Mucosa of rectum (tissue), 2 donors: ENCODE measurements at regions not wholly inside any gene's neighbourhood (a gene's known extent, or its start where the extent isn't known, plus 50 kb on each side); places are given as distances from the start of the nearest gene placed in this dataset.

Experiments used
- H3K27ac ChIP-seq, 2 donors: one replicate each; pipeline ENCODE4 v1.7.0; 2013; ENCODE audit warnings: inconsistent platforms in 2 of 2, low read depth in 2 of 2, low read length in 2 of 2
- H3K27me3 ChIP-seq, 2 donors: one replicate each; pipeline ENCODE4 v1.7.0; 2013; ENCODE audit warnings: low read length in 2 of 2; ENCODE audit not compliant: control insufficient read depth in 2 of 2, insufficient read depth in 2 of 2
- H3K36me3 ChIP-seq, 2 donors: one replicate each; pipeline ENCODE4 v1.7.0; 2013; ENCODE audit warnings: low read length in 2 of 2; ENCODE audit not compliant: control insufficient read depth in 2 of 2, insufficient read depth in 2 of 2
- H3K4me1 ChIP-seq, 2 donors: one replicate each; pipeline ENCODE4 v1.7.0; 2013; ENCODE audit warnings: low read length in 2 of 2, mild to moderate bottlenecking in 1 of 2; ENCODE audit not compliant: control insufficient read depth in 2 of 2, insufficient read depth in 2 of 2
- H3K4me3 ChIP-seq, 2 donors: one replicate each; pipeline ENCODE4 v1.7.0; 2013; ENCODE audit warnings: low read length in 2 of 2
- H3K9ac ChIP-seq, 2 donors: one replicate each; pipeline ENCODE4 v1.7.0; 2013; ENCODE audit warnings: low read length in 2 of 2, low read depth in 1 of 2, mild to moderate bottlenecking in 1 of 2
- H3K9me3 ChIP-seq, 2 donors: one replicate each; pipeline ENCODE4 v1.7.0; 2013; ENCODE audit warnings: low read length in 2 of 2; ENCODE audit not compliant: control insufficient read depth in 2 of 2
- donor health status: healthy.
- donor health status: Normal muscosa, but diverticular disease.

DNA sequence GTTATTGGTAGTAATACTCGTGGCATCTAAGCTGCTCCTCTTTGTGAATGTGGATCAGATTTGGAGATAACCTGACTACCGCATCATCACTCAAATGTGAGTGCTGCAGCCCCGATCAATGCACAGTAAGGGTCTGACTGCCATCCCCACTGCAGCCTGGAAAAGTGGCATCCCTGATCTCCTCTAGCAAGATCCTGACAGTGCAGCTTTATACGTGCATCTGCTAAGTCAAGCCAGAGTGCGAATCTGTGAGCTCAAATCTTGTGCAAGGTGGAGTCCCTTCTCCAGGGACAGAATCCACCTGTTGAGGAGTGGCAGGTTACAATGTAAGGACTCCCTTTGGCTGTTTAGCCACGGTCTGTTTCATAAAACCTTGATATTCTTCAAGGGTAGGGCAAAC lies 215.0 kb upstream of the EXOC2 start:
- Histone ChIP-seq H3K27ac (no peak overlapping the region), H3K36me3 (no peaks in the 10 kb centered on the region), H3K4me1 (no peaks in the 10 kb centered on the region), H3K4me3 (no peak overlapping the region), H3K9me3 (no peaks in the 10 kb centered on the region), H3K9ac (no peak overlapping the region), H3K27me3 (no peaks in the 10 kb centered on the region)

DNA sequence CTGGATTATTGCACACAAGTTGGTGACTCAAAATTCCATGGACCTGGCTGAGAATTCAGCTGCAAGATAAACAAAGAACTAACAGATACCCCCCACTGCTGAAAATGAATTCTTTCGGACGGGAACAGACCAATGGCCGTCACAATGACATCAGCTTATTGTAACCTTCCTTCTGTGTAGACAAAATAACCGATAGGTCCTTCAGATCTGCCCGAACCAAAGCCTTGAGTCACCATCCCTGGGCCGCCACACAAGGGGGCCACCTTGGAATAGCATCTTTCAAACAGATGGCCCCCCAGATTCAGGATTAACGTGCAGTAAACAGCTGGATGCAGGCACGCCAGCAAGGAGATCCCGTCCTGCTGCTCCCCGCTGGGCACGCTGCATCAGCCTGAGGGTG lies 214.0 kb upstream of the EXOC2 start:
- Histone ChIP-seq H3K27ac (no peak overlapping the region), H3K9me3 (no peaks in the 10 kb centered on the region), H3K4me3 (no peak overlapping the region), H3K27me3 (no peaks in the 10 kb centered on the region), H3K9ac (no peak overlapping the region), H3K36me3 (no peaks in the 10 kb centered on the region), H3K4me1 (no peaks in the 10 kb centered on the region)

DNA sequence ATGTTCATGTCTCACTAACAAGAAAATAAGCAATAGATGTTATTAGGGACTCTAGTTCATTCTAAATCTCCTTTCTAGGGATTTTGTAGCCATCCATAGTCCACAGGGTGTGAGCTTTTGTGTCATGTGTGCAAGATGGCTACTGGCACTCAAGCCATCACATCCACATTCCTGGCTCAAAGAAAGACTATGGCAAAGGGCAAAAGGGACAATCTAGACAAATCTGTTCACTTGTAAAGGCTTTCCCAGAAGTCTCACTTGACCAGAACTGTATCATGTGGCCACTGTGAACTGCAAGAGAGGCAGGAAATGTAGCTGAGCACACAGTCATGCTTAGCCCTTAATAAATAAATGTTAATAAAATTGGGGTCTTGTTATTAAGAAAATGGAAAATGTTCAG lies 212.6 kb upstream of the EXOC2 start:
- no peaks in the 10 kb centered on the region for H3K9me3 ChIP-seq

DNA sequence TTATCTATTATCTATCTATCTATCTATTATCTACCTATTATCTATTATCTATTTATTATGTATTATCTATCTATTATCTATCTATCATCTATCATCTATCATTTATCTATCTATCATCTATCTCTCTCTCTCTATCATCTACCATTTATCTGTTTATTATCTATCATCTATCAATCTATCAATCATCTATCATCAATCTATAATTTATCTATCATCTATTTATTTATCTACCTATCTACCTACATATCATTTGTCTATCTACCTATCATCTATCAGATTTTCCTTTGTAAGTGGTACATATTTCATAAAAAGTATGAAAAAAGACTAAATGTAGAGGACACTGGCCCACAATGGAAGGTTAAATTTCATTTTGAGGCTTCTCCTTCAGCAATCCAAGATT lies 212.1 kb upstream of the EXOC2 start:
- Histone ChIP-seq H3K9me3 (no peaks in the 10 kb centered on the region), H3K36me3 (no peaks in the 10 kb centered on the region), H3K4me1 (peaks cover 0 to 5% of the 10 kb centered on the region in 2 donors)

More for the DNA sequence above, 212.6 kb upstream of the EXOC2 start:
- H3K4me1 ChIP-seq, result peaks cover 0 to 5% of the 10 kb centered on the region in 2 donors
- H3K4me3 ChIP-seq, result no peak overlapping the region
- H3K9ac ChIP-seq, result no peak overlapping the region
- no peaks in the 10 kb centered on the region for H3K36me3 ChIP-seq
- H3K27ac ChIP-seq, result no peak overlapping the region
- H3K27me3 ChIP-seq, result peaks cover 0 to 3% of the 10 kb centered on the region in 2 donors

DNA sequence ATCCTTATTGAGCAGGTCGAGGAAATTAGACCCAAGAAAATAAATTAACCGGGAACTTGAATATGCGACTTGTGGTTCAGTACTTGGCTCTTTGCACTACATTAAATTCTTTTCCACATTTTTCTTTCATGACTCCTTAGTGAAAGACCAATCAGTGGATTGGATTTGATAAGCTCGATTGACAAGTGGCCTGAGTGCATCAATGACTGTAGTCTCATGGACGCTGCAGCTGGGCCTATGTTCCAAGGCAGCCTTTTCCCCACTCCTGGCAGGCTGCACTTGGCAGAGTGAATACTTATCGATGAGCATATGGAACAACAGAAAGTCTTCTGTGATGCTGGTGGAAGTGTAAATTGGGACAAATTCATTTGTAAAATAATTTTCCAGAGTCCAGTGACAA lies 210.8 kb upstream of the EXOC2 start:
- no peaks in the 10 kb centered on the region for H3K9me3 ChIP-seq
- H3K9ac ChIP-seq, result no peak overlapping the region
- peaks cover 0 to 5% of the 10 kb centered on the region in 2 donors for H3K4me1 ChIP-seq
- no peak overlapping the region for H3K27ac ChIP-seq
- peaks cover 0 to 3% of the 10 kb centered on the region in 2 donors for H3K27me3 ChIP-seq
- no peaks in the 10 kb centered on the region for H3K36me3 ChIP-seq
- no peak overlapping the region for H3K4me3 ChIP-seq

More for the DNA sequence above, 212.1 kb upstream of the EXOC2 start:
- H3K27me3 ChIP-seq, result peaks cover 0 to 3% of the 10 kb centered on the region in 2 donors
- no peak overlapping the region for H3K4me3 ChIP-seq
- no peak overlapping the region for H3K9ac ChIP-seq
- no peak overlapping the region for H3K27ac ChIP-seq

DNA sequence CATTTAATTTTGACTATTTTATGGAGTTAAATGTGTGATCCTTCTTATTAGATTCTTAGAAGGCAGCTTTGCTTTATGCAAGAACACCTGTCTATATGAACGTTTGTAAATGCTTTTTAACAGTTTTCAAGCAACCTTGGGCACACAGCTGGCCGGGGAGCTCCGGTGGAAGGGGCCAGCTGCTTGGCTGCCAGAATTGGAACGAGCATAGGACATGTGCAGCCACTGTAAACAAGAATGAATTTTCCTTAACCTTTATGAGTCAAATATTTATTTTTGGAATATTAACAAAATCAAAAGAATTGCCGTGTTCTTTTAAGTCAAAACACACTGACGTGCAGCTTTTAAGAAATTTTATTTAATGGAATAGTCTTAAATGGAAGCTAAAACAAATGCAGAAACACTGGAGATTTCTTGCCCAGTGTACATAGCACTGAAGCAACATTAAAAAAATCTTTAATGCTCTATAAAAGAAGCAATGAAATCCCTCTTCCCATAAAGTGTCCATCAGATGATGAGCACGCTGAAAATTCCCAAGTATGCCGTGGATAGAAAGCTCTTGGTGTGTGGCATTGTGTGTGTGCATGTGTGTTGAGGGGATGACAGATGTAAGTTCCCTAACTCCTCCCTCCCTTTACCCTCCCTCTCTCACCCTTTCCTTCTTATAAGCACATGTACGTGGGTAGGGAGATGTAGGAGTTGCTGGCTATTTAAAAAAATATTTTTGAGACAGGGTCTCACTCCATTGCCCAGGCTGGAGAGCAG lies 208.9 kb upstream of the EXOC2 start:
- Histone ChIP-seq H3K4me3 (no peak overlapping the region), H3K27ac (no peak overlapping the region), H3K36me3 (no peaks in the 10 kb centered on the region)

DNA sequence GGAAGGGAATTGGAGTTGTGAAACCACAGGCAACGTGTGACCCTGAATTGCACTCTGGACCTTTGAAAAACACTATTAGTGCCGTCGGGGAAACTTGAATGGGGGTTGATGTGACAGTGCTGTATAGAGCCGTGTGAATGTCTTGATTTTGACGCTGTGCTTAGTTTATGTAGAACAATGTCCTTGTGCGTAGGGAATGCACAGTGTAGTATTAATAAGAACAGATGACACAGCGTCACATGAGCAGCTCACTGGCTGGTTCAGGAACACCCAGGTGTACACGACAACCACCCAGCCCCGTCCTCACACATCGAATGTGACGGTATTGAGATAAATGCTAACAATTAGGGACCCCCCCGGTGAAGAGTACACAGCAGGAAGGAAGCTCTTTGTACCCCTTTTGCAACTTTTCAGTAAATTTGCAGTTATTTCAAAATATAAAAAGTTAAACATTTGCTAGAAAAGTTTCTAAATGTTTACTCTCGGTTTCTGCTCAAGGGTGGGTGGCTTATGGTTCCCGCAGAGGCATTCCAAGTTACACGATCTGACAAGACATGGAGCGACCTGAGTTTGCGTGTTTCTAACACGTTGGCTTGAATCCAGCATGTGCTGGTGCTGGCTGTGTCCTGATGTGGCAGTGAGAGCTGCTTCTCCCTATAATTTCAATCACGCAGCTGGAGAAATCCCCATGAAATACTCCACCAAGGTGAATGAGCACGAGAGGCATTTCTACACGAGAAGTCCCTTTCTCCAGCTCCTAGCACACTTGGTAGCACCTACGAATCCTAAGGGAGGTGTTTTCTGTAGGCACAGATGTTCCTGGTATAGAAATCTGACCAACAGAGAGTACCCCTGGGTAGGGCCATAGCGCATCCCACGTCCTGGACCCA lies 208.0 kb upstream of the EXOC2 start:
- no peaks in the 10 kb centered on the region for H3K9me3 ChIP-seq
- H3K4me3 ChIP-seq, result no peak overlapping the region
- peaks cover 0 to 5% of the 10 kb centered on the region in 2 donors for H3K4me1 ChIP-seq
- no peaks in the 10 kb centered on the region for H3K36me3 ChIP-seq
- H3K27ac ChIP-seq, result no peak overlapping the region
- no peak overlapping the region for H3K9ac ChIP-seq
- H3K27me3 ChIP-seq, result peaks cover 0 to 3% of the 10 kb centered on the region in 2 donors

More for the DNA sequence above, 208.9 kb upstream of the EXOC2 start:
- peaks cover 0 to 5% of the 10 kb centered on the region in 2 donors for H3K4me1 ChIP-seq
- H3K27me3 ChIP-seq, result peaks cover 0 to 3% of the 10 kb centered on the region in 2 donors
- H3K9ac ChIP-seq, result no peak overlapping the region
- no peaks in the 10 kb centered on the region for H3K9me3 ChIP-seq

DNA sequence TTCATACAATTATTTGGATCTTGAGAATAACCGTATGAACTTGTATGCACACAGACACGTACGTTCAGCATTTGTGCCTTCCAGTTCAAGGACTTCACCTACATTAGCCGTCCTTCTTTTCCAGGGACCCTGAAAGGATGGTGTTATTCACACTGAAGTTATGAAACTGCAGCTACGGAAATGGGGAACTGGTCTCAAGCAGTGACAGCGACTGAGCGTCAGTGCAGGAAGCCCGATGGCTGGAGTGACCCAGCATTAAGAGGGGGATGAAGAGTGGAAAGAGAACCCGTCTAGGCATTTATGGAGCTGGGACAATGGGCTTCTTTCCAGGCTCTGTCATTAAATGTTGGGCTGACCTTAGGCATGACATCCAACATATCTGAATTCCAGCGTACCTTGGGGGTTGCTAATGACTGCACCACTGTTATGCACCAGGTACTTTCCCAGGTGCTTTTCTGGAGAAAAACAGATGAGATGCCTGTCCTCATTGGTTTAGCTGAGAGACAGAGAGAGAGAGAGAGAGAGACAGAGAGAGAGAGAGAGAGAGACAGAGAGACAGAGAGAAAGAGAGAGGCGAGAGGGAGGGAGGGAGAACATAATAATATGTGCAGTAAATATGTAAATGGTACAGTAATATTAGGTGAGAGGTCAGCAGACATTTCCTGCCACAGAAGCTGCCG lies 204.7 kb upstream of the EXOC2 start:
- H3K36me3 ChIP-seq, result no peaks in the 10 kb centered on the region
- H3K4me3 ChIP-seq, result no peak overlapping the region
- H3K9ac ChIP-seq, result no peak overlapping the region
- peaks cover 0 to 3% of the 10 kb centered on the region in 2 donors for H3K27me3 ChIP-seq
- no peak overlapping the region for H3K27ac ChIP-seq
- peaks cover 0 to 5% of the 10 kb centered on the region in 2 donors for H3K4me1 ChIP-seq
- H3K9me3 ChIP-seq, result no peaks in the 10 kb centered on the region

DNA sequence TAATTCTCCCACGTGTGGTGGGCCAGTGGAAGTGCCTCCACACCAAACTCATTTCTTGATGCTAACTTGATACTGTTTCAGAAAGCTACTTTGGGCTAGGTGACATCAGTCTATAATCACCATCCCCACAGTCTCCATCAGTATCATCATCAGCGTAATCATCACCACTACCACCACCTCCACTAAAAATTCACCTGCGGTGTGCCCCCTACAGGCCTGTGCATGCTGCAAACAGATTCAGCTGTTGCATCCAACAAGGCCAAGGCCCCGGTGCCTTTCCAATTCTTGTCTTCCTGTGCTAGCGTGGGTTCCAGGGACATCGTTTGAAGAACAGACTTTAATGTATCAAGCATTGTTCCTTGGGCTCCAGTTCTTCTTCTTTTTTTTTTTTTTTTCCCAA lies 201.3 kb upstream of the EXOC2 start:
- no peaks in the 10 kb centered on the region for H3K36me3 ChIP-seq
- H3K27me3 ChIP-seq, result no peaks in the 10 kb centered on the region
- H3K27ac ChIP-seq, result no peak overlapping the region
- no peaks in the 10 kb centered on the region for H3K4me1 ChIP-seq
- H3K4me3 ChIP-seq, result no peak overlapping the region
- no peaks in the 10 kb centered on the region for H3K9me3 ChIP-seq
- H3K9ac ChIP-seq, result no peak overlapping the region

DNA sequence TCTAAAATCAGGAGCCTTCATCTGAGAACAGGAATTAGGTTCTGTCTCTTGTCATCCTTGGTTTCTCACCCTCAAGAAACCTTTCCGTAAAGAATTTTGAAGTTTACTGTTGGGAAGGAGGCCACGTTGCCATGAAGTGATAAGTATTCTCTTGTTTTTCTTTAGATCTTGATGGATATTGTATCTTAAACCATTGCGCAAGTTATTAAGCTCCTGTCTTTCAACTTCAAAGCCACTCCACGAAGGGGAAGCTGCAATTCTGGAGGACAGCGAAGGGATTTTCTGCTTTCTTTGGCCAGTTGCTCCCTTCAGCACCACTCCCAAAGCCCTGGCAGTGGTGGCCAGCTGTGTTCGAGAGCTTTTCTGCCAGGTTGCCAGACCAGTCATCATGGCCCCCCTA lies 198.1 kb upstream of the EXOC2 start:
- no peaks in the 10 kb centered on the region for H3K27me3 ChIP-seq
- H3K4me3 ChIP-seq, result no peak overlapping the region
- no peaks in the 10 kb centered on the region for H3K9me3 ChIP-seq
- H3K27ac ChIP-seq, result no peak overlapping the region
- H3K9ac ChIP-seq, result no peak overlapping the region
- H3K36me3 ChIP-seq, result no peaks in the 10 kb centered on the region
- no peaks in the 10 kb centered on the region for H3K4me1 ChIP-seq
